ENCODE measurements at regions not wholly inside any gene's neighbourhood (a gene's known extent, or its start where the extent isn't known, plus 50 kb on each side); places are given as distances from the start of the nearest gene placed in this dataset.

GRCh38 chr4:154088741-154089140 is 299.9 kb upstream of the SFRP2 start:
- H3K4me3 ChIP-seq (ENCODE audit: low read length): no peak overlapping the region
- POLR2A ChIA-PET (ENCODE audit: unreplicated experiment): no interaction called here
- H3F3A ChIP-seq (ENCODE audit: low read length, unreplicated experiment): no peaks in the 10 kb centered on the region
- no peak for TF ChIP-seq EZH2 (IDR thresholded peaks at IDR 0.05; ENCODE audit: low read length, unreplicated experiment)
- no peak for TF ChIP-seq CTCF (conservative IDR thresholded peaks at IDR 0.05; ENCODE audit: low read depth, low read length)
- no peak for TF ChIP-seq EZH2phosphoT487 (IDR thresholded peaks at IDR 0.05; ENCODE audit: borderline replicate concordance, low read length)
- no peak overlapping the region for H2AFZ ChIP-seq (ENCODE audit: low read length)
- no peaks in the 10 kb centered on the region for H3K36me3 ChIP-seq (ENCODE audit: low read depth, low read length)
- CTCF ChIA-PET: no interaction called here
- peaks cover 25% of the 10 kb centered on the region for H3K4me1 ChIP-seq (ENCODE audit: insufficient read depth, low read length)
- H3K27ac ChIP-seq (ENCODE audit: low read length): no peak overlapping the region
- no TSS peak for BruUV-seq (replicated peaks)
- H3K79me2 ChIP-seq (ENCODE audit: low read length): no peaks in the 10 kb centered on the region
- no peak for DNase-seq
- no peak overlapping the region for H3K9ac ChIP-seq (ENCODE audit: low read length)
- no peaks in the 10 kb centered on the region for H3K9me3 ChIP-seq (ENCODE audit: low read length)
- H3K4me2 ChIP-seq (ENCODE audit: low read length): no peak overlapping the region
- no peaks in the 10 kb centered on the region for H3K27me3 ChIP-seq (ENCODE audit: low read length)
- ATAC-seq: no peak
- intact Hi-C loops (cut with micrococcal nuclease): no loop called here
- H3K9me2 ChIP-seq (replicated peaks; ENCODE audit: low read length): no peaks in the 10 kb centered on the region
- no peaks in the 10 kb centered on the region for H4K20me1 ChIP-seq (ENCODE audit: low read length)

GRCh38 chr4:154086247-154086646 is 297.4 kb upstream of the SFRP2 start:
- Histone ChIP-seq H3K79me2 (ENCODE audit: low read length) (no peaks in the 10 kb centered on the region), H3K36me3 (ENCODE audit: low read depth, low read length) (no peaks in the 10 kb centered on the region), H3K4me3 (ENCODE audit: low read length) (no peak overlapping the region), H3K27ac (ENCODE audit: low read length) (0 out of 2 replicates have a peak overlapping the region, but pooled peaks have one; percentile 23), H3K4me1 (ENCODE audit: insufficient read depth, low read length) (peaks cover 28% of the 10 kb centered on the region), H3K4me2 (ENCODE audit: low read length) (peak overlapping the region; percentile 39; the same call in 1 of the 2 replicates), H3F3A (ENCODE audit: low read length, unreplicated experiment) (no peaks in the 10 kb centered on the region), H3K9me2 (replicated peaks; ENCODE audit: low read length) (no peaks in the 10 kb centered on the region), H3K9ac (ENCODE audit: low read length) (no peak overlapping the region), H3K27me3 (ENCODE audit: low read length) (no peaks in the 10 kb centered on the region), H3K9me3 (ENCODE audit: low read length) (no peaks in the 10 kb centered on the region), H2AFZ (ENCODE audit: low read length) (no peak overlapping the region), H4K20me1 (ENCODE audit: low read length) (no peaks in the 10 kb centered on the region)
- ChIA-PET POLR2A (ENCODE audit: unreplicated experiment) (no interaction called here), CTCF (no interaction called here)
- ATAC-seq: no peak
- intact Hi-C loops (cut with micrococcal nuclease): no loop called here
- BruUV-seq (replicated peaks): no TSS peak
- DNase-seq: peak; percentile 66
- TF ChIP-seq EZH2 (IDR thresholded peaks at IDR 0.05; ENCODE audit: low read length, unreplicated experiment) (no peak), EZH2phosphoT487 (IDR thresholded peaks at IDR 0.05; ENCODE audit: borderline replicate concordance, low read length) (no peak), CTCF (conservative IDR thresholded peaks at IDR 0.05; ENCODE audit: low read depth, low read length) (no peak)

- Histone ChIP-seq H3K4me3 (ENCODE audit: low read length) (no peak overlapping the region), H3F3A (ENCODE audit: low read length, unreplicated experiment) (no peaks in the 10 kb centered on the region), H3K4me1 (ENCODE audit: insufficient read depth, low read length) (peaks cover 28% of the 10 kb centered on the region), H3K27me3 (ENCODE audit: low read length) (no peaks in the 10 kb centered on the region), H2AFZ (ENCODE audit: low read length) (no peak overlapping the region), H3K9ac (ENCODE audit: low read length) (no peak overlapping the region), H4K20me1 (ENCODE audit: low read length) (no peaks in the 10 kb centered on the region), H3K36me3 (ENCODE audit: low read depth, low read length) (no peaks in the 10 kb centered on the region), H3K79me2 (ENCODE audit: low read length) (no peaks in the 10 kb centered on the region), H3K9me3 (ENCODE audit: low read length) (no peaks in the 10 kb centered on the region), H3K27ac (ENCODE audit: low read length) (0 out of 2 replicates have a peak overlapping the region, but pooled peaks have one; percentile 25), H3K9me2 (replicated peaks; ENCODE audit: low read length) (no peaks in the 10 kb centered on the region), H3K4me2 (ENCODE audit: low read length) (peak overlapping the region; percentile 37)
- DNase-seq: peak; percentile 67
- BruUV-seq (replicated peaks): no TSS peak
- intact Hi-C loops (cut with micrococcal nuclease): no loop called here
- TF ChIP-seq EZH2 (IDR thresholded peaks at IDR 0.05; ENCODE audit: low read length, unreplicated experiment) (no peak), CTCF (conservative IDR thresholded peaks at IDR 0.05; ENCODE audit: low read depth, low read length) (no peak), EZH2phosphoT487 (IDR thresholded peaks at IDR 0.05; ENCODE audit: borderline replicate concordance, low read length) (no peak)
- POLR2A ChIA-PET (ENCODE audit: unreplicated experiment): no interaction called here
- no peak for ATAC-seq
- CTCF ChIA-PET: no interaction called here
These were observed 296.0 kb upstream of the SFRP2 start for GRCh38 chr4:154084864-154085263.
